Activated CD4-positive, alpha-beta T cell treated with anti-CD3 and anti-CD28 coated beads, Interleukin-2, amount 10 ng/mL, durations not matched to agents 24 days and 14 days (primary cell): ENCODE measurements at regions not wholly inside any gene's neighbourhood (a gene's known extent, or its start where the extent isn't known, plus 50 kb on each side); places are given as distances from the start of the nearest gene placed in this dataset.

Source experiments
- DNase-seq: peaks from one replicate; pipeline ENCODE4 v3.0.0; 2022
- H3K27ac Mint-ChIP-seq: one replicate; pipeline ENCODE4 v1.8.0; 2022; ENCODE audit warnings: mild to moderate bottlenecking, mixed read lengths
- H3K27me3 Mint-ChIP-seq: one replicate; pipeline ENCODE4 v1.8.0; 2022; ENCODE audit warnings: mixed read lengths
- H3K36me3 Mint-ChIP-seq: one replicate; pipeline ENCODE4 v1.8.0; 2022; ENCODE audit warnings: low read depth, mild to moderate bottlenecking, mixed read lengths
- H3K4me1 Mint-ChIP-seq: one replicate; pipeline ENCODE4 v1.8.0; 2021; ENCODE audit warnings: mixed read lengths
- H3K4me3 Mint-ChIP-seq: one replicate; pipeline ENCODE4 v1.8.0; 2022; ENCODE audit warnings: mild to moderate bottlenecking, moderate library complexity, mixed read lengths
- H3K9me3 Mint-ChIP-seq: one replicate; pipeline ENCODE4 v1.8.0; 2021; ENCODE audit warnings: mixed read lengths
- intact Hi-C: fragments of 100-400 bp; cut with micrococcal nuclease; formaldehyde crosslinking; loops from one replicate; pipeline ENCODE4 v1.15.1; 2023

GRCh38 chr14:49946320-49947141, 53.6 kb downstream of the ARF6 start:
- Mint-ChIP-seq H3K36me3 (peaks cover 15% of the 10 kb centered on the region), H3K9me3 (peaks cover 22% of the 10 kb centered on the region), H3K27me3 (no peaks in the 10 kb centered on the region), H3K4me3 (peak overlapping the region; percentile 58), H3K4me1 (peaks cover 62% of the 10 kb centered on the region), H3K27ac (peak overlapping the region; percentile 85)
- DNase-seq = peak; percentile 77
- intact Hi-C loops = loop anchor here (2.0 to 5.0 kb wide), 5 partner anchors 14 to 52 kb away; no protein-coding TSS in a partner anchor

- DNase-seq = no peak
- Mint-ChIP-seq H3K4me3 (peak overlapping the region; percentile 7), H3K27me3 (no peaks in the 10 kb centered on the region), H3K27ac (peak overlapping the region; percentile 56), H3K36me3 (peaks cover 10% of the 10 kb centered on the region), H3K4me1 (peaks cover 62% of the 10 kb centered on the region), H3K9me3 (peaks cover 17% of the 10 kb centered on the region)
- intact Hi-C loops = loop anchor here (2.0 to 5.0 kb wide), 5 partner anchors 13 to 51 kb away; no protein-coding TSS in a partner anchor
Measured at GRCh38 chr14:49947506-49947905, 54.6 kb downstream of the ARF6 start.

- Mint-ChIP-seq H3K9me3 (peaks cover 11% of the 10 kb centered on the region), H3K27ac (peak overlapping the region; percentile 3), H3K36me3 (peaks cover 3% of the 10 kb centered on the region), H3K4me1 (peaks cover 51% of the 10 kb centered on the region), H3K4me3 (no peak overlapping the region), H3K27me3 (no peaks in the 10 kb centered on the region)
- intact Hi-C loops = loop anchor here (1.0 kb wide), 2 partner anchors 11 to 49 kb away; no protein-coding TSS in a partner anchor
- DNase-seq = no peak
Measured at GRCh38 chr14:49950275-49951228, 57.7 kb downstream of the ARF6 start.

GRCh38 chr14:49951229-49951607, 58.3 kb downstream of the ARF6 start:
- Mint-ChIP-seq H3K27ac (no peak overlapping the region), H3K27me3 (no peaks in the 10 kb centered on the region), H3K36me3 (peaks cover 3% of the 10 kb centered on the region), H3K4me1 (peaks cover 46% of the 10 kb centered on the region), H3K9me3 (peaks cover 11% of the 10 kb centered on the region), H3K4me3 (no peak overlapping the region)
- intact Hi-C loops = no loop called here
- DNase-seq = no peak

- Mint-ChIP-seq H3K27ac (no peak overlapping the region), H3K4me1 (peaks cover 41% of the 10 kb centered on the region), H3K4me3 (no peak overlapping the region), H3K27me3 (no peaks in the 10 kb centered on the region), H3K36me3 (peaks cover 3% of the 10 kb centered on the region), H3K9me3 (peaks cover 11% of the 10 kb centered on the region)
- intact Hi-C loops = no loop called here
- DNase-seq = no peak
Measured at GRCh38 chr14:49951691-49952345, 58.9 kb downstream of the ARF6 start.

GRCh38 chr14:49953196-49953595, 60.3 kb downstream of the ARF6 start:
- H3K4me3 Mint-ChIP-seq = no peak overlapping the region
- peaks cover 27% of the 10 kb centered on the region for H3K4me1 Mint-ChIP-seq
- no peaks in the 10 kb centered on the region for H3K27me3 Mint-ChIP-seq
- H3K36me3 Mint-ChIP-seq = peaks cover 1% of the 10 kb centered on the region
- H3K27ac Mint-ChIP-seq = no peak overlapping the region
- intact Hi-C loops = no loop called here
- DNase-seq = no peak
- peaks cover 10% of the 10 kb centered on the region for H3K9me3 Mint-ChIP-seq

- H3K4me3 Mint-ChIP-seq = no peak overlapping the region
- H3K27me3 Mint-ChIP-seq = no peaks in the 10 kb centered on the region
- H3K36me3 Mint-ChIP-seq = no peaks in the 10 kb centered on the region
- H3K9me3 Mint-ChIP-seq = peaks cover 3% of the 10 kb centered on the region
- intact Hi-C loops = no loop called here
- H3K4me1 Mint-ChIP-seq = peaks cover 21% of the 10 kb centered on the region
- DNase-seq = no peak
- no peak overlapping the region for H3K27ac Mint-ChIP-seq
Measured at GRCh38 chr14:49954171-49954631, 61.3 kb downstream of the ARF6 start.

- Mint-ChIP-seq H3K4me1 (peaks cover 26% of the 10 kb centered on the region), H3K27ac (no peak overlapping the region), H3K36me3 (no peaks in the 10 kb centered on the region), H3K4me3 (no peak overlapping the region), H3K27me3 (no peaks in the 10 kb centered on the region), H3K9me3 (peaks cover 3% of the 10 kb centered on the region)
- DNase-seq = no peak
- intact Hi-C loops = no loop called here
Measured at GRCh38 chr14:49955024-49955423, 62.1 kb downstream of the ARF6 start.

- intact Hi-C loops = no loop called here
- H3K27me3 Mint-ChIP-seq = no peaks in the 10 kb centered on the region
- H3K9me3 Mint-ChIP-seq = peaks cover 3% of the 10 kb centered on the region
- H3K4me1 Mint-ChIP-seq = peaks cover 28% of the 10 kb centered on the region
- H3K27ac Mint-ChIP-seq = no peak overlapping the region
- no peak for DNase-seq
- no peaks in the 10 kb centered on the region for H3K36me3 Mint-ChIP-seq
- no peak overlapping the region for H3K4me3 Mint-ChIP-seq
Measured at GRCh38 chr14:49957089-49957852, 64.4 kb downstream of the ARF6 start.

- intact Hi-C loops = loop anchor here (2.0 to 5.0 kb wide), 2 partner anchors 13 to 42 kb away; no protein-coding TSS in a partner anchor
- Mint-ChIP-seq H3K9me3 (peaks cover 3% of the 10 kb centered on the region), H3K36me3 (peaks cover 4% of the 10 kb centered on the region), H3K4me1 (peaks cover 39% of the 10 kb centered on the region), H3K27me3 (no peaks in the 10 kb centered on the region), H3K27ac (peak overlapping the region; percentile 18), H3K4me3 (peak overlapping the region; percentile 39)
- DNase-seq = peak; percentile 74
Measured at GRCh38 chr14:49959822-49960408, 67.0 kb downstream of the ARF6 start.

GRCh38 chr14:49960453-49960852, 67.6 kb downstream of the ARF6 start:
- intact Hi-C loops = loop anchor here (2.0 to 5.0 kb wide), 2 partner anchors 14 to 42 kb away; no protein-coding TSS in a partner anchor
- H3K4me1 Mint-ChIP-seq = peaks cover 40% of the 10 kb centered on the region
- H3K36me3 Mint-ChIP-seq = peaks cover 4% of the 10 kb centered on the region
- DNase-seq = no peak
- peaks cover 3% of the 10 kb centered on the region for H3K9me3 Mint-ChIP-seq
- H3K4me3 Mint-ChIP-seq = no peak overlapping the region
- no peaks in the 10 kb centered on the region for H3K27me3 Mint-ChIP-seq
- H3K27ac Mint-ChIP-seq = no peak overlapping the region
